ENCODE measurements at regions not wholly inside any gene's neighbourhood (a gene's known extent, or its start where the extent isn't known, plus 50 kb on each side); places are given as distances from the start of the nearest gene placed in this dataset.
"Not testable (repeated sequence)": the region's sequence is repeated elsewhere in the genome, so short reads cannot be mapped to it uniquely, and the experiment has no call there.

DNA sequence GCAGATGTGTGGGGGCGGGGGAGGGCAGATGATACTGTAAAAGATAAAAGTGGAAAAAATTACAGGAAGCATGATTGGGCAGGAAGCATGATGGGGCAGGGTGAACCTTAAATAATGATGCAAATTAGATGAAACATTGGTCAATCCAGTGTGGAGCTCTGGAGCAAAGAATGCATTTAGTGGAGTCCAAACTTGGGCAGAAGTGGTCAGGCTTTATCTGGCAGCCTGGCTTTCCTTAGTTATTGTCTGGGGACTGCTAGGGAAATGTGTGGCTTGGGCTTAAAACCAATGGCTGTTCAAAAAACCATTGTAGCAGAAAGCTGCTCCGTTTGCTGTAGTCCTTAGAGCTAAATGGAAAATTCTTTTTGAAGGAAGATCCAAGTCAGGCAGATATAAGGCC lies 1077.3 kb upstream of the MIR17HG start:
- ATAC-seq: no peak

DNA sequence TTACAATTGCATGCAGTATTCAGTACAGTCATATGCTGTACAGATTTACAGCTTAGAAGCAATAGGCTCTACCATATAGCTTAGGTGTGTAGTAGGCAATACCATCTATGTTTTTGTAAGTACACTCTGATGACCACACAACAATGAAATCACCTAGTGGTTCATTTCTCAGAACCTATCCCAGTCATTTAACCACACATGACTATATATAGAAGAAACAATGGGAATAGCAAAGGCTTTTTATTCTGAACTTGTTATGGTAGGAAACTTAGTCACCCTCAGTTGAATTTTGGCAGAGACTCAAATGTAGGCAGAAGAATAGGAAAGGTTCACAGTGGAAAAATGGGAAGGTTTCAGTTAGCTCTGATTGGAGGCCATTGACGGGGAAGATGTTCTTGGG lies 1075.1 kb upstream of the MIR17HG start:
- Histone ChIP-seq H3K9me3 (ENCODE audit: control insufficient read depth, insufficient read depth, low read length) (peaks cover 16% of the 10 kb centered on the region), H3K27me3 (ENCODE audit: control insufficient read depth, insufficient read depth, low read length) (no peaks in the 10 kb centered on the region), H3K36me3 (ENCODE audit: control insufficient read depth, insufficient read depth, low read length) (no peaks in the 10 kb centered on the region), H3K4me1 (ENCODE audit: control insufficient read depth, insufficient read depth, low read length) (no peaks in the 10 kb centered on the region), H3K27ac (ENCODE audit: low read length) (no peak overlapping the region), H3K4me3 (ENCODE audit: low read length) (no peak overlapping the region)
- Mint-ChIP-seq H3K4me1 (no peaks in the 10 kb centered on the region), H3K4me3 (no peak overlapping the region), H3K27ac (no peak overlapping the region), H3K27me3 (ENCODE audit: low read depth in 2 of 2) (no peaks in the 10 kb centered on the region), H3K9me3 (peaks cover 6 to 8% of the 10 kb centered on the region in 2 donors), H3K36me3 (no peaks in the 10 kb centered on the region)
- 95% methylated on average over 1 of the region's 1 CpG for WGBS (ENCODE audit: insufficient coverage)
- ATAC-seq (no peak), DNase-seq (no peak)
- no peak for TF ChIP-seq CTCF (IDR thresholded peaks at IDR 0.05)
- intact Hi-C loops (cut with micrococcal nuclease): no loop called here

More for the DNA sequence above, 1077.3 kb upstream of the MIR17HG start:
- no peak overlapping the region for H3K4me3 Mint-ChIP-seq
- H3K27ac Mint-ChIP-seq: no peak overlapping the region
- no peak for DNase-seq
- Histone ChIP-seq H3K4me1 (ENCODE audit: control insufficient read depth, insufficient read depth, low read length) (no peaks in the 10 kb centered on the region), H3K27me3 (ENCODE audit: control insufficient read depth, insufficient read depth, low read length) (no peaks in the 10 kb centered on the region), H3K36me3 (ENCODE audit: control insufficient read depth, insufficient read depth, low read length) (no peaks in the 10 kb centered on the region), H3K27ac (ENCODE audit: low read length) (no peak overlapping the region), H3K9me3 (ENCODE audit: control insufficient read depth, insufficient read depth, low read length) (peaks cover 16% of the 10 kb centered on the region), H3K4me3 (ENCODE audit: low read length) (no peak overlapping the region)
- peaks cover 6 to 7% of the 10 kb centered on the region in 2 donors for H3K9me3 Mint-ChIP-seq
- H3K27me3 Mint-ChIP-seq (ENCODE audit: low read depth in 2 of 2): no peaks in the 10 kb centered on the region
- no peaks in the 10 kb centered on the region for H3K4me1 Mint-ChIP-seq
- intact Hi-C loops (cut with micrococcal nuclease): no loop called here
- WGBS (ENCODE audit: insufficient coverage): 80% methylated on average over 2 of the region's 2 CpGs
- TF ChIP-seq CTCF (IDR thresholded peaks at IDR 0.05): no peak
- no peaks in the 10 kb centered on the region for H3K36me3 Mint-ChIP-seq

- Mint-ChIP-seq H3K4me3 (no peak overlapping the region), H3K27me3 (ENCODE audit: low read depth in 2 of 2) (no peaks in the 10 kb centered on the region), H3K9me3 (peaks cover 6 to 8% of the 10 kb centered on the region in 2 donors), H3K36me3 (no peaks in the 10 kb centered on the region), H3K27ac (no peak overlapping the region), H3K4me1 (no peaks in the 10 kb centered on the region)
- DNase-seq (no peak), ATAC-seq (no peak)
- no peaks in the 10 kb centered on the region for H3K9me3 ChIP-seq (ENCODE audit: control insufficient read depth, insufficient read depth, low read length)
- H3K4me3 ChIP-seq (ENCODE audit: low read length): no peak overlapping the region
- no peaks in the 10 kb centered on the region for H3K36me3 ChIP-seq (ENCODE audit: control insufficient read depth, insufficient read depth, low read length)
- H3K27me3 ChIP-seq (ENCODE audit: control insufficient read depth, insufficient read depth, low read length): no peaks in the 10 kb centered on the region
- H3K4me1 ChIP-seq (ENCODE audit: control insufficient read depth, insufficient read depth, low read length): no peaks in the 10 kb centered on the region
- no peak overlapping the region for H3K27ac ChIP-seq (ENCODE audit: low read length)
- WGBS (ENCODE audit: insufficient coverage): no CpG with 5 or more reads among the region's 1 CpG
- TF ChIP-seq CTCF (IDR thresholded peaks at IDR 0.05): no peak
- intact Hi-C loops (cut with micrococcal nuclease): no loop called here
Measured at GRCh38 chr13:90276216-90276615, 1071.3 kb upstream of the MIR17HG start.

GRCh38 chr13:90278231-90278630 lies 1069.3 kb upstream of the MIR17HG start:
- H3K4me3 Mint-ChIP-seq; H3K36me3 Mint-ChIP-seq; DNase-seq; H3K27ac Mint-ChIP-seq; H3K9me3 ChIP-seq (ENCODE audit: control insufficient read depth, insufficient read depth, low read length); H3K27ac ChIP-seq (ENCODE audit: low read length); H3K9me3 Mint-ChIP-seq; H3K27me3 Mint-ChIP-seq (ENCODE audit: low read depth in 2 of 2); H3K4me1 Mint-ChIP-seq; H3K4me3 ChIP-seq (ENCODE audit: low read length); H3K4me1 ChIP-seq (ENCODE audit: control insufficient read depth, insufficient read depth, low read length); intact Hi-C loops (cut with micrococcal nuclease); H3K36me3 ChIP-seq (ENCODE audit: control insufficient read depth, insufficient read depth, low read length); H3K27me3 ChIP-seq (ENCODE audit: control insufficient read depth, insufficient read depth, low read length); ATAC-seq: not testable (repeated sequence)
- WGBS (ENCODE audit: insufficient coverage): 92% methylated on average over 1 of the region's 3 CpGs
